Activated CD4-positive, alpha-beta memory T cell treated with anti-CD3 and anti-CD28 coated beads for 36 hours (primary cell): ENCODE measurements at regions not wholly inside any gene's neighbourhood (a gene's known extent, or its start where the extent isn't known, plus 50 kb on each side); places are given as distances from the start of the nearest gene placed in this dataset.

Source experiments
- CTCF ChIA-PET: fragments of 350-600 bp; sonication (Branson Sonifier 250); formaldehyde crosslinking; loops from one replicate; lab custom pipeline; 2021; ENCODE audit warnings: antibody characterized with exemption, inconsistent platforms; lab: Charles Lee
- POLR2A ChIA-PET: fragments of 350-600 bp; sonication (Branson Sonifier 250); formaldehyde crosslinking; loops from one replicate; lab custom pipeline; 2021; ENCODE audit warnings: antibody characterized with exemption; lab: Charles Lee
- DNase-seq: peaks from one replicate; pipeline ENCODE4 v3.0.0-alpha.2; 2020
- H3K27ac Mint-ChIP-seq: one replicate; pipeline ENCODE4 v1.8.0; 2021; ENCODE audit warnings: mixed read lengths
- H3K27me3 Mint-ChIP-seq: one replicate; pipeline ENCODE4 v1.8.0; 2021; ENCODE audit warnings: mixed read lengths
- H3K36me3 Mint-ChIP-seq: one replicate; pipeline ENCODE4 v1.8.0; 2021; ENCODE audit warnings: mixed read lengths
- H3K4me1 Mint-ChIP-seq: one replicate; pipeline ENCODE4 v1.8.0; 2021; ENCODE audit warnings: low read depth, mixed read lengths
- H3K4me3 Mint-ChIP-seq: one replicate; pipeline ENCODE4 v1.8.0; 2021; ENCODE audit warnings: mild to moderate bottlenecking, mixed read lengths
- H3K9me3 Mint-ChIP-seq: one replicate; pipeline ENCODE4 v1.8.0; 2021; ENCODE audit warnings: mixed read lengths
- intact Hi-C: fragments of 100-400 bp; cut with micrococcal nuclease; formaldehyde crosslinking; loops from one replicate; pipeline ENCODE4 v1.15.1; 2023

GRCh38 chr9:25889661-25890060 is 211.4 kb upstream of the TUSC1 start:
- intact Hi-C loops = no loop called here
- Mint-ChIP-seq H3K36me3 (no peaks in the 10 kb centered on the region), H3K9me3 (peaks cover 34% of the 10 kb centered on the region), H3K27ac (no peak overlapping the region), H3K4me3 (no peak overlapping the region), H3K4me1 (no peaks in the 10 kb centered on the region), H3K27me3 (no peaks in the 10 kb centered on the region)
- DNase-seq = no peak
- ChIA-PET POLR2A (no interaction called here), CTCF (no interaction called here)

- Mint-ChIP-seq H3K4me3 (no peak overlapping the region), H3K9me3 (peaks cover 16% of the 10 kb centered on the region), H3K27me3 (no peaks in the 10 kb centered on the region), H3K27ac (no peak overlapping the region), H3K36me3 (no peaks in the 10 kb centered on the region), H3K4me1 (no peaks in the 10 kb centered on the region)
- intact Hi-C loops = loop anchor here (2.0 kb wide), 1 partner anchor 21 kb away; no protein-coding TSS in a partner anchor
- no peak for DNase-seq
- POLR2A ChIA-PET = no interaction called here
- CTCF ChIA-PET = no interaction called here
Measured at GRCh38 chr9:25876248-25876647, 198.0 kb upstream of the TUSC1 start.

- ChIA-PET CTCF (no interaction called here), POLR2A (no interaction called here)
Measured at GRCh38 chr9:25864509-25864908, 186.3 kb upstream of the TUSC1 start.

GRCh38 chr9:25861421-25861820 is 183.2 kb upstream of the TUSC1 start:
- no peak for DNase-seq
- Mint-ChIP-seq H3K36me3 (no peaks in the 10 kb centered on the region), H3K4me3 (no peak overlapping the region), H3K27me3 (no peaks in the 10 kb centered on the region), H3K4me1 (no peaks in the 10 kb centered on the region), H3K27ac (no peak overlapping the region), H3K9me3 (peaks cover 17% of the 10 kb centered on the region)
- CTCF ChIA-PET = no interaction called here
- POLR2A ChIA-PET = no interaction called here
- intact Hi-C loops = no loop called here

More at GRCh38 chr9:25864509-25864908, 186.3 kb upstream of the TUSC1 start:
- no peak for DNase-seq
- H3K27me3 Mint-ChIP-seq = no peaks in the 10 kb centered on the region
- intact Hi-C loops = no loop called here
- H3K9me3 Mint-ChIP-seq = peaks cover 27% of the 10 kb centered on the region
- H3K4me3 Mint-ChIP-seq = no peak overlapping the region
- H3K36me3 Mint-ChIP-seq = no peaks in the 10 kb centered on the region
- H3K4me1 Mint-ChIP-seq = no peaks in the 10 kb centered on the region
- H3K27ac Mint-ChIP-seq = no peak overlapping the region

- ChIA-PET POLR2A (no interaction called here), CTCF (no interaction called here)
- Mint-ChIP-seq H3K9me3 (peaks cover 28% of the 10 kb centered on the region), H3K4me3 (no peak overlapping the region), H3K36me3 (no peaks in the 10 kb centered on the region), H3K27me3 (no peaks in the 10 kb centered on the region), H3K27ac (no peak overlapping the region), H3K4me1 (no peaks in the 10 kb centered on the region)
- no peak for DNase-seq
- intact Hi-C loops = no loop called here
Measured at GRCh38 chr9:25857147-25857546, 178.9 kb upstream of the TUSC1 start.

GRCh38 chr9:25850803-25851202 is 172.6 kb upstream of the TUSC1 start:
- Mint-ChIP-seq H3K36me3 (no peaks in the 10 kb centered on the region), H3K4me1 (no peaks in the 10 kb centered on the region), H3K4me3 (no peak overlapping the region), H3K27ac (no peak overlapping the region), H3K27me3 (no peaks in the 10 kb centered on the region), H3K9me3 (peaks cover 26% of the 10 kb centered on the region)
- CTCF ChIA-PET = no interaction called here
- POLR2A ChIA-PET = no interaction called here
- intact Hi-C loops = no loop called here
- no peak for DNase-seq

GRCh38 chr9:25845867-25846266 is 167.6 kb upstream of the TUSC1 start:
- ChIA-PET POLR2A (no interaction called here), CTCF (no interaction called here)
- H3K4me3 Mint-ChIP-seq = no peak overlapping the region
- intact Hi-C loops = no loop called here
- DNase-seq = no peak
- no peaks in the 10 kb centered on the region for H3K4me1 Mint-ChIP-seq
- H3K27ac Mint-ChIP-seq = no peak overlapping the region
- H3K36me3 Mint-ChIP-seq = no peaks in the 10 kb centered on the region
- no peaks in the 10 kb centered on the region for H3K27me3 Mint-ChIP-seq
- peaks cover 14% of the 10 kb centered on the region for H3K9me3 Mint-ChIP-seq

GRCh38 chr9:25830381-25830780 is 152.1 kb upstream of the TUSC1 start:
- no peak overlapping the region for H3K27ac Mint-ChIP-seq
- POLR2A ChIA-PET = no interaction called here
- DNase-seq = no peak
- H3K4me3 Mint-ChIP-seq = no peak overlapping the region
- no peaks in the 10 kb centered on the region for H3K4me1 Mint-ChIP-seq
- no peaks in the 10 kb centered on the region for H3K27me3 Mint-ChIP-seq
- intact Hi-C loops = no loop called here
- H3K9me3 Mint-ChIP-seq = peaks cover 30% of the 10 kb centered on the region
- CTCF ChIA-PET = no interaction called here
- H3K36me3 Mint-ChIP-seq = no peaks in the 10 kb centered on the region

GRCh38 chr9:25827626-25828025 is 149.4 kb upstream of the TUSC1 start:
- no peak overlapping the region for H3K27ac Mint-ChIP-seq
- POLR2A ChIA-PET = interaction anchor here (0.6 kb wide), 1 partner anchor 12 kb away, joined by 4 read pairs; no protein-coding TSS in a partner anchor

GRCh38 chr9:25816439-25816838 is 138.2 kb upstream of the TUSC1 start:
- no peaks in the 10 kb centered on the region for H3K27me3 Mint-ChIP-seq
- DNase-seq = no peak
- ChIA-PET CTCF (no interaction called here), POLR2A (no interaction called here)
- no peaks in the 10 kb centered on the region for H3K36me3 Mint-ChIP-seq
- H3K27ac Mint-ChIP-seq = no peak overlapping the region
- intact Hi-C loops = no loop called here
- H3K4me3 Mint-ChIP-seq = no peak overlapping the region
- peaks cover 18% of the 10 kb centered on the region for H3K9me3 Mint-ChIP-seq
- H3K4me1 Mint-ChIP-seq = no peaks in the 10 kb centered on the region

More at GRCh38 chr9:25827626-25828025, 149.4 kb upstream of the TUSC1 start:
- Mint-ChIP-seq H3K36me3 (no peaks in the 10 kb centered on the region), H3K9me3 (peaks cover 37% of the 10 kb centered on the region), H3K4me3 (no peak overlapping the region), H3K4me1 (no peaks in the 10 kb centered on the region), H3K27me3 (no peaks in the 10 kb centered on the region)
- no peak for DNase-seq
- intact Hi-C loops = no loop called here
- CTCF ChIA-PET = no interaction called here

- no peaks in the 10 kb centered on the region for H3K4me1 Mint-ChIP-seq
- ChIA-PET POLR2A (no interaction called here), CTCF (no interaction called here)
- H3K4me3 Mint-ChIP-seq = no peak overlapping the region
- no peak for DNase-seq
- intact Hi-C loops = no loop called here
- H3K9me3 Mint-ChIP-seq = peaks cover 22% of the 10 kb centered on the region
- no peak overlapping the region for H3K27ac Mint-ChIP-seq
- no peaks in the 10 kb centered on the region for H3K36me3 Mint-ChIP-seq
- H3K27me3 Mint-ChIP-seq = no peaks in the 10 kb centered on the region
Measured at GRCh38 chr9:25814023-25814422, 135.8 kb upstream of the TUSC1 start.

GRCh38 chr9:25813478-25813877 is 135.2 kb upstream of the TUSC1 start:
- intact Hi-C loops = no loop called here
- POLR2A ChIA-PET = no interaction called here

GRCh38 chr9:25808554-25808953 is 130.3 kb upstream of the TUSC1 start:
- Mint-ChIP-seq H3K27ac (no peak overlapping the region), H3K9me3 (peaks cover 35% of the 10 kb centered on the region), H3K36me3 (no peaks in the 10 kb centered on the region), H3K4me1 (no peaks in the 10 kb centered on the region), H3K4me3 (no peak overlapping the region), H3K27me3 (no peaks in the 10 kb centered on the region)
- CTCF ChIA-PET = no interaction called here
- POLR2A ChIA-PET = no interaction called here
- DNase-seq = no peak
- intact Hi-C loops = no loop called here

More at GRCh38 chr9:25813478-25813877, 135.2 kb upstream of the TUSC1 start:
- no peaks in the 10 kb centered on the region for H3K4me1 Mint-ChIP-seq
- DNase-seq = no peak
- CTCF ChIA-PET = no interaction called here
- H3K27ac Mint-ChIP-seq = no peak overlapping the region
- H3K27me3 Mint-ChIP-seq = no peaks in the 10 kb centered on the region
- H3K9me3 Mint-ChIP-seq = peaks cover 27% of the 10 kb centered on the region
- H3K36me3 Mint-ChIP-seq = no peaks in the 10 kb centered on the region
- H3K4me3 Mint-ChIP-seq = no peak overlapping the region
